HEK293T (cell line): ENCODE measurements at regions not wholly inside any gene's neighbourhood (a gene's known extent, or its start where the extent isn't known, plus 50 kb on each side); places are given as distances from the start of the nearest gene placed in this dataset.

Experiments used
- CTCF ChIA-PET: fragments of 350-600 bp; formaldehyde crosslinking; extraction: SDS; loops from one replicate; lab custom pipeline; 2021; ENCODE audit warnings: antibody characterized with exemption, inconsistent platforms; lab: Yijun Ruan, JAX
- POLR2A ChIA-PET: fragments of 350-600 bp; formaldehyde crosslinking; extraction: SDS; loops from one replicate; lab custom pipeline; 2020; ENCODE audit warnings: antibody characterized with exemption, inconsistent platforms; lab: Yijun Ruan, JAX
- DNase-seq: peaks from one replicate; pipeline ENCODE4 v3.0.0; 2012; ENCODE audit warnings: mixed read lengths; ENCODE audit errors: extremely low spot score
- ARNT ChIP-seq: fragments of 450-650 bp; IDR thresholded peaks from 2 replicates; pipeline ENCODE4 v1.6.1; 2017; ENCODE audit warnings: mild to moderate bottlenecking
- BHLHE40 ChIP-seq: fragments of 450-650 bp; IDR thresholded peaks from 2 replicates; pipeline ENCODE4 v1.6.1; 2016; ENCODE audit warnings: mild to moderate bottlenecking, moderate library complexity, borderline replicate concordance
- CTBP1 ChIP-seq: fragments of 450-650 bp; IDR thresholded peaks from 2 replicates; pipeline ENCODE4 v1.6.1; 2016; ENCODE audit warnings: borderline replicate concordance
- ELF4 ChIP-seq: fragments of 450-650 bp; IDR thresholded peaks from 2 replicates; pipeline ENCODE4 v1.6.1; 2017; ENCODE audit warnings: antibody characterized with exemption
- FOXA1 ChIP-seq: fragments of 450-650 bp; IDR thresholded peaks from 2 replicates; pipeline ENCODE4 v1.6.1; 2016; ENCODE audit warnings: mild to moderate bottlenecking
- FOXK2 ChIP-seq: fragments of 450-650 bp; IDR thresholded peaks from 2 replicates; pipeline ENCODE4 v1.6.1; 2016; ENCODE audit warnings: mild to moderate bottlenecking
- FOXM1 ChIP-seq: fragments of 450-650 bp; IDR thresholded peaks from 2 replicates; pipeline ENCODE4 v1.6.1; 2017; ENCODE audit warnings: mild to moderate bottlenecking, borderline replicate concordance
- HDGF ChIP-seq: fragments of 450-650 bp; IDR thresholded peaks from 2 replicates; pipeline ENCODE4 v1.6.1; 2017; ENCODE audit warnings: antibody characterized with exemption, borderline replicate concordance
- L3MBTL2 ChIP-seq: fragments of 450-650 bp; conservative IDR thresholded peaks from 2 replicates; pipeline ENCODE4 v1.6.1; 2016; ENCODE audit warnings: mild to moderate bottlenecking
- LEF1 ChIP-seq: fragments of 450-650 bp; IDR thresholded peaks from 2 replicates; pipeline ENCODE4 v1.6.1; 2017; ENCODE audit warnings: mild to moderate bottlenecking, borderline replicate concordance
- NFRKB ChIP-seq: fragments of 450-650 bp; IDR thresholded peaks from 2 replicates; pipeline ENCODE4 v1.6.1; 2016; ENCODE audit warnings: mild to moderate bottlenecking, moderate library complexity
- SP1 ChIP-seq: fragments of 450-650 bp; IDR thresholded peaks from 2 replicates; pipeline ENCODE4 v1.6.1; 2017
- SUZ12 ChIP-seq: fragments of 450-650 bp; IDR thresholded peaks from 2 replicates; pipeline ENCODE4 v1.6.1; 2016; ENCODE audit warnings: mild to moderate bottlenecking
- TARDBP ChIP-seq: fragments of 450-650 bp; IDR thresholded peaks from 2 replicates; pipeline ENCODE4 v1.6.1; 2016
- ZNF384 ChIP-seq: fragments of 450-650 bp; IDR thresholded peaks from 2 replicates; pipeline ENCODE4 v1.6.1; 2016
- TF ChIP-seq, protein P1 (sequence below): fragments of 450-650 bp; IDR thresholded peaks from 2 replicates; pipeline ENCODE4 v1.6.1; 2016

- no peak for DNase-seq
- TF ChIP-seq CTBP1 (no peak), TARDBP (no peak), ELF4 (no peak), SP1 (no peak), BHLHE40 (no peak), ARNT (no peak), LEF1 (no peak), FOXM1 (no peak), ZNF384 (no peak), FOXA1 (no peak), NFRKB (no peak), L3MBTL2 (no peak), SUZ12 (no peak), FOXK2 (no peak)
- TF ChIP-seq, protein P1, sequence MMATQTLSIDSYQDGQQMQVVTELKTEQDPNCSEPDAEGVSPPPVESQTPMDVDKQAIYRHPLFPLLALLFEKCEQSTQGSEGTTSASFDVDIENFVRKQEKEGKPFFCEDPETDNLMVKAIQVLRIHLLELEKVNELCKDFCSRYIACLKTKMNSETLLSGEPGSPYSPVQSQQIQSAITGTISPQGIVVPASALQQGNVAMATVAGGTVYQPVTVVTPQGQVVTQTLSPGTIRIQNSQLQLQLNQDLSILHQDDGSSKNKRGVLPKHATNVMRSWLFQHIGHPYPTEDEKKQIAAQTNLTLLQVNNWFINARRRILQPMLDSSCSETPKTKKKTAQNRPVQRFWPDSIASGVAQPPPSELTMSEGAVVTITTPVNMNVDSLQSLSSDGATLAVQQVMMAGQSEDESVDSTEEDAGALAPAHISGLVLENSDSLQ: no peak
- ChIA-PET POLR2A (no interaction called here), CTCF (no interaction called here)
Measured at GRCh38 chr9:23050548-23050947, 603.9 kb downstream of the DMRTA1 start.

DNA sequence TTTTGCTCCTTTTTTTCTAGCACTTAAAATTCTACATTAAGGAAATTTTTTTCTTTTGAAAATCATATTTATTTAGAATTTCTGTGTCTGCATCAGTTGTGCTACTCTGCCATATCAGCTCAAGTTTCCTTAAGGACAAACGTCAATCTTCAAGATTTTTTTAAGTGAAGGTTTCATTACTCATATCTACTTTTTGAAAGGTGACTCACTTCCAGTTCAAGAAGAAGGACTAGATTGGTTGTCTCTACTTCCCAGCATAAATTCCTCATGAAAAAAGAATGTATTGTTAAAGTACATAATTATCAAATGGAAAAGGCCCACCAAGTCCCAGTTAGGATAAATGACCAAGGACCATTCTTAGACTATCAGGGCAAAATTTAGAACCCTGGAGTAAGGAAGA lies 626.5 kb downstream of the DMRTA1 start:
- no peak for DNase-seq
- TF ChIP-seq ARNT (no peak), ELF4 (no peak), TARDBP (no peak), BHLHE40 (no peak), SUZ12 (no peak), L3MBTL2 (no peak), ZNF384 (no peak), CTBP1 (no peak), NFRKB (no peak), SP1 (no peak), FOXK2 (no peak), FOXM1 (no peak)
- TF ChIP-seq, protein P1: no peak
- CTCF ChIA-PET: no interaction called here
- POLR2A ChIA-PET: no interaction called here

DNA sequence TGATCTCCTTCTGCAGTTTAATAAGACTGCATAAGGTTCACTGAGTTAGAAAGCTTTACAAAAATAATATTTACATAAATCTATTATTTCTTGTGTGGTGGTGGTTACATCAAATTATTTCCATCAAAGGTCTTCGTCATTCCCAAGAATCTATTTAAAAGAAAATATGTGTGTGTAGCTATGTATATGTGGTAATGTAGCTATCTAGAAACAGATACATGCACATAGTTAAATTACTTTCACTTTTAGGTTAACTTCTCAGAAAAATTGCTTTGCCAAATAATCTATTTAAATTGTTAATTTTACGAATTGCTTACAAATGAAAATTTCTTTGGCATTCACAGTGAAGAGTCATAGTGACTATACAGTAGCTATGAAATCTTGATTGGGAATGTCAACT lies 633.2 kb downstream of the DMRTA1 start:
- POLR2A ChIA-PET: no interaction called here
- CTCF ChIA-PET: no interaction called here
- DNase-seq: no peak
- no peak for TF ChIP-seq ZNF384
- no peak for TF ChIP-seq ELF4
- TF ChIP-seq SUZ12: no peak
- TF ChIP-seq CTBP1: no peak
- no peak for TF ChIP-seq LEF1
- no peak for TF ChIP-seq TARDBP
- no peak for TF ChIP-seq ARNT
- TF ChIP-seq L3MBTL2: no peak
- TF ChIP-seq FOXM1: no peak
- TF ChIP-seq FOXA1: no peak
- TF ChIP-seq NFRKB: no peak
- TF ChIP-seq BHLHE40: no peak

DNA sequence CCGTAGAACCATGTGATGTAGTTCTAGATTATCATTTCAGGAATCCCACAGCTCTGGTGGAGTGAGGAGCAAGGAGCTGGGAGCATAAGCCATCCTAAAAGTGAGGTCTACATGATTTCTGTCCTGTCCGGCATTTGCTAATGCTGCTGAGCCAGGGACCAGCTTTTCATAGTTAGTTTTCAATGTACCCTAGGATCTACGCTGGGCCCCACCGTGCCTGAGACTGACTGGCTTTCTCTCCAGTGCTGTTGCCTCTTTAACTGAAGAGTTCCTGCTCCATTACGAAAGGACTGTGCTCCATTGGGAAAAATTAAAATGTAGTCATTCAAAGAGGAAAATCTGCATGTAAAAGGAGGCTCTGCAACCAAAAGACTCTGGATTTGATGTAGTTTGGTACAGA lies 634.8 kb downstream of the DMRTA1 start:
- DNase-seq: no peak
- CTCF ChIA-PET: no interaction called here
- TF ChIP-seq ELF4 (no peak), BHLHE40 (no peak), SUZ12 (no peak), CTBP1 (no peak), L3MBTL2 (no peak), SP1 (no peak), ZNF384 (no peak), TARDBP (no peak), ARNT (no peak), LEF1 (no peak)
- POLR2A ChIA-PET: no interaction called here

DNA sequence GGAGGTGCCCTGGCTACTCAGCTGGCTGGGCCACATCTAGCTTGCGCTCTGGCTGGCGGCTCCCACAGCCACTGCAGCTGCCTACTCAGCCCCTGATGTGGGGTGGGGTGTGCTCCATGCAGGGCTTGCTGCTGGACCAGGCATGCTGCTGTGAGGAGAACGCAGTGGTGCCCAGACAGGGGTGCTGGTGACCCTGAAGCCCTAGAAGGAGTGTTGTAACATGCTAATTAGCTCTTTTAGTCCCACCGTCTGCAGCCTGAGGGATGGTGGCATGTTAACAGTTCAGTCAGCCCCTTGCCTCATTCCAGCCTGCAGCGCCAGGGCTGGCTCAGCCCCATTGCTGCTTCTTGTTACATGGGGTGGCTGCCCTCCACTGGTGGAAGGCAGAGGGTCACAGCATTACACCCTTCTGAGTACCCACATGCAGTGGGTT lies 642.3 kb downstream of the DMRTA1 start:
- TF ChIP-seq L3MBTL2 (no peak), FOXM1 (no peak), NFRKB (no peak), SUZ12 (no peak), CTBP1 (no peak), SP1 (no peak), FOXK2 (no peak), HDGF (no peak), FOXA1 (no peak), ZNF384 (no peak), BHLHE40 (no peak), ARNT (no peak), TARDBP (no peak), LEF1 (no peak), ELF4 (no peak)
- TF ChIP-seq, protein P1: no peak
- DNase-seq: peak; percentile 5
- CTCF ChIA-PET: no interaction called here
- POLR2A ChIA-PET: no interaction called here

DNA sequence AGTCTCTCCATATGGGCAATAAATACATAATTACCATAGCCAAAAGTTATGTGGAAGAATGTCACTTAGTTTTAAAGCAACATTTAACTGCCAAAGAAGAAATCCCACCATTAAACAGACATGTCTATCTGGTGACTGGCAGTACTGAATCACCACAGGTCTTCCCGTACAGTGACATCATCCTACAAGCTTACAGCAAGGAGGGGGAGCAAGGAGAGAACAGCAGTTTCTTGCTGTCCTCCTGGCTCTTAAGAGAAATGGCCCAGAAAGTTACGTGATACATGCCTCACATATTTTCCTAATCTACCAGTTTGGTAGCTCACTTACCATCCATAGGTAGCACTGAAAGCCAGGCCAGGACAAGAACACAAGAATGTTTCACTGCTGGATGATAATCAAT lies 671.0 kb downstream of the DMRTA1 start:
- DNase-seq: no peak
- ChIA-PET CTCF (no interaction called here), POLR2A (no interaction called here)
- TF ChIP-seq L3MBTL2 (no peak), ZNF384 (no peak), FOXK2 (no peak), ARNT (no peak), ELF4 (no peak), LEF1 (no peak), FOXA1 (no peak), NFRKB (no peak), FOXM1 (no peak), SP1 (no peak), CTBP1 (no peak)
- TF ChIP-seq, protein P1: no peak
